SK-N-SH treated with all-trans-retinoic acid at 6 μM for 48 hours (cell line): ENCODE measurements at regions not wholly inside any gene's neighbourhood (a gene's known extent, or its start where the extent isn't known, plus 50 kb on each side); places are given as distances from the start of the nearest gene placed in this dataset.

ENCODE experiments used
- ARNTL ChIP-seq: fragments of 450-650 bp; formaldehyde crosslinking; IDR thresholded peaks from 2 replicates; pipeline ENCODE4 v1.5.0; 2020; ENCODE audit warnings: low read depth, mild to moderate bottlenecking, moderate library complexity, borderline replicate concordance
- CSDC2 ChIP-seq: fragments of 250-450 bp; sonication (Bioruptor Pico); IDR thresholded peaks from 2 replicates; pipeline ENCODE4 v1.5.0; 2020; ENCODE audit warnings: mild to moderate bottlenecking, moderate library complexity
- GLIS3 ChIP-seq: fragments of 250-450 bp; sonication (Bioruptor Pico); IDR thresholded peaks from 2 replicates; pipeline ENCODE4 v1.5.0; 2020; ENCODE audit warnings: mild to moderate bottlenecking, moderate library complexity
- PPARA ChIP-seq: fragments of 250-450 bp; sonication (Bioruptor Pico); IDR thresholded peaks from 2 replicates; pipeline ENCODE4 v1.5.0; 2020; ENCODE audit warnings: mild to moderate bottlenecking, borderline replicate concordance
- TCF4 ChIP-seq: fragments of 250-450 bp; sonication (Bioruptor Pico); IDR thresholded peaks from 2 replicates; pipeline ENCODE4 v1.8.0; 2021; ENCODE audit warnings: mild to moderate bottlenecking, moderate library complexity, borderline replicate concordance
- ZC3H10 ChIP-seq: fragments of 250-450 bp; sonication (Bioruptor Pico); IDR thresholded peaks from 2 replicates; pipeline ENCODE4 v1.5.1; 2021; ENCODE audit warnings: mild to moderate bottlenecking, moderate library complexity
- ZFP3 ChIP-seq: fragments of 250-450 bp; sonication (Bioruptor Pico); IDR thresholded peaks from 2 replicates; pipeline ENCODE4 v1.5.0; 2020; ENCODE audit warnings: mild to moderate bottlenecking, moderate library complexity
- ZFP30 ChIP-seq: fragments of 450-650 bp; formaldehyde crosslinking; IDR thresholded peaks from 2 replicates; pipeline ENCODE4 v1.5.0; 2022; ENCODE audit warnings: mild to moderate bottlenecking, moderate library complexity
- ZNF565 ChIP-seq: fragments of 450-650 bp; formaldehyde crosslinking; conservative IDR thresholded peaks from 2 replicates; pipeline ENCODE4 v1.5.0; 2020; ENCODE audit warnings: low read depth, mild to moderate bottlenecking, moderate library complexity
- ZNF70 ChIP-seq: fragments of 450-650 bp; formaldehyde crosslinking; IDR thresholded peaks from 2 replicates; pipeline ENCODE4 v1.5.0; 2020; ENCODE audit warnings: mild to moderate bottlenecking, moderate library complexity
- TF ChIP-seq, protein P1 (sequence below): fragments of 250-450 bp; sonication (Bioruptor Pico); IDR thresholded peaks from 2 replicates; pipeline ENCODE4 v1.8.0; 2021; ENCODE audit warnings: low read depth, mild to moderate bottlenecking, moderate library complexity, borderline replicate concordance

DNA sequence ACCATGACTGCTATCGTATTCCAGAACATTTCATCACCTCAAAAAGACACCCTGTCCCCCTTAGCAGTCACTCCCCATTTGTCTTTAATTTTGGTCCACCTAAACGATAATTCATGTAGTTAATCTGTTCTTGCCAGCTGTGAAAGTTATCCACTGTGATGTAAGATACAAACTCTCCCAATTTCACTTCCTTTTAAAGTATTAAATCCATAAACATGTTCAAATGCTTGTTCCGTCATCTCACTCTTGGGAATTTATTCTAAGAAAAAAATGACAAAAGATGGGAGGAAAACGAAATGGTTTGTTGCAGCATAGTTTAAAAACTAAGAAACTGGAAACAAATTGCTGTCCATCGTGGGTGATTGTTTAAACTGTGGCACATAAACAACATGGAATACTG lies 53.7 kb upstream of the IRF2 start:
- no peak for TF ChIP-seq ZFP30 (CRISPR knock-in tag)
- no peak for TF ChIP-seq ZNF565 (CRISPR knock-in tag)
- no peak for TF ChIP-seq ZFP3 (CRISPR knock-in tag)
- TF ChIP-seq, protein P1, sequence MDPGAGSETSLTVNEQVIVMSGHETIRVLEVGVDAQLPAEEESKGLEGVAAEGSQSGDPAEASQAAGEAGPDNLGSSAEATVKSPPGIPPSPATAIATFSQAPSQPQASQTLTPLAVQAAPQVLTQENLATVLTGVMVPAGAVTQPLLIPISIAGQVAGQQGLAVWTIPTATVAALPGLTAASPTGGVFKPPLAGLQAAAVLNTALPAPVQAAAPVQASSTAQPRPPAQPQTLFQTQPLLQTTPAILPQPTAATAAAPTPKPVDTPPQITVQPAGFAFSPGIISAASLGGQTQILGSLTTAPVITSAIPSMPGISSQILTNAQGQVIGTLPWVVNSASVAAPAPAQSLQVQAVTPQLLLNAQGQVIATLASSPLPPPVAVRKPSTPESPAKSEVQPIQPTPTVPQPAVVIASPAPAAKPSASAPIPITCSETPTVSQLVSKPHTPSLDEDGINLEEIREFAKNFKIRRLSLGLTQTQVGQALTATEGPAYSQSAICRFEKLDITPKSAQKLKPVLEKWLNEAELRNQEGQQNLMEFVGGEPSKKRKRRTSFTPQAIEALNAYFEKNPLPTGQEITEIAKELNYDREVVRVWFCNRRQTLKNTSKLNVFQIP (CRISPR knock-in tag): no peak
- TF ChIP-seq ARNTL (CRISPR knock-in tag): no peak
- TF ChIP-seq ZC3H10 (CRISPR knock-in tag): no peak
- no peak for TF ChIP-seq GLIS3 (CRISPR knock-in tag)
- TF ChIP-seq CSDC2 (CRISPR knock-in tag): no peak
- no peak for TF ChIP-seq TCF4 (CRISPR knock-in tag)
- TF ChIP-seq PPARA (CRISPR knock-in tag): no peak
- TF ChIP-seq ZNF70: no peak
